ENCODE measurements at regions not wholly inside any gene's neighbourhood (a gene's known extent, or its start where the extent isn't known, plus 50 kb on each side); places are given as distances from the start of the nearest gene placed in this dataset.

GRCh38 chr4:188780686-188781085 lies 641.4 kb downstream of the TRIML1 start:
- TF ChIP-seq CTCF (IDR thresholded peaks at IDR 0.05) = no peak
- no peak for TF ChIP-seq POLR2AphosphoS5 (IDR thresholded peaks at IDR 0.05; ENCODE audit: insufficient read depth in 1 of 2, low read depth in 1 of 2)
